Endothelial cell of umbilical vein (primary cell): ENCODE measurements at regions not wholly inside any gene's neighbourhood (a gene's known extent, or its start where the extent isn't known, plus 50 kb on each side); places are given as distances from the start of the nearest gene placed in this dataset.

Experiments
- BruUV-seq: library from RNA; stranded (reverse); fragments of 400-500 nt; replicated peaks from 2 replicates; lab custom pipeline; 2021; lab: Mats Ljungman, UMichigan
- CTCF ChIA-PET: fragments of 300-600, 350-600 bp; sonication (Branson Sonifier 250); formaldehyde crosslinking; loops from one replicate; lab custom pipeline; 2021; ENCODE audit warnings: antibody characterized with exemption, inconsistent platforms; lab: Charles Lee
- POLR2A ChIA-PET: fragments of 300-600, 350-600 bp; sonication (Branson Sonifier 250); formaldehyde crosslinking; loops from one replicate; lab custom pipeline; 2021; ENCODE audit warnings: antibody characterized with exemption, inconsistent platforms; lab: Charles Lee
- DNase-seq: peaks from one replicate; pipeline ENCODE4 v3.0.0-alpha.2; 2011; ENCODE audit warnings: low read depth, low spot score
- FAIRE-seq: peaks from 2 replicates; lab custom pipeline; 2011; peaks lifted over from hg19 to GRCh38; lab: Jason Lieb, UNC
- H2AFZ ChIP-seq: 2 replicates; pipeline ENCODE4 v1.6.0; 2012; ENCODE audit warnings: low read depth, low read length, control low read depth, inconsistent platforms
- H3K27ac ChIP-seq: 2 replicates; pipeline ENCODE4 v1.5.1; 2011; ENCODE audit warnings: low read depth, mild to moderate bottlenecking, control low read depth, low read length, moderate library complexity; ENCODE audit not compliant: insufficient read depth
- H3K27me3 ChIP-seq, 2 experiments: 2 replicates each; pipeline versions ENCODE4 v1.6.0 to v1.6.1; 2011; ENCODE audit warnings: low read length in 2 of 2, mixed read lengths in 1 of 2; ENCODE audit not compliant: control insufficient read depth in 2 of 2, insufficient read depth in 2 of 2
- H3K36me3 ChIP-seq, 2 experiments: 2 replicates in 1 of 2; 3 replicates in 1 of 2; pipeline ENCODE4 v1.5.1; 2011; ENCODE audit warnings: low read length in 2 of 2, mild to moderate bottlenecking in 1 of 2, moderate library complexity in 1 of 2; ENCODE audit not compliant: control insufficient read depth in 2 of 2, insufficient read depth in 2 of 2; ENCODE audit errors: extremely low read depth in 1 of 2
- H3K4me1 ChIP-seq: 3 replicates; pipeline ENCODE4 v1.5.1; 2011; ENCODE audit warnings: mild to moderate bottlenecking, low read length; ENCODE audit not compliant: control insufficient read depth, insufficient read depth; ENCODE audit errors: extremely low read depth
- H3K4me2 ChIP-seq: 2 replicates; pipeline ENCODE4 v1.6.1; 2011; ENCODE audit warnings: low read length, control low read depth, mixed read lengths; ENCODE audit not compliant: insufficient read depth
- H3K4me3 ChIP-seq, 3 experiments: fragments of 200-600 bp in 1 of 3; sonication (generic), shearing (Covaris generic) in 1 of 3; replicated peaks in 1 of 3; 2 replicates each; pipeline ENCODE4 v1.5.1; 2011 to 2016; ENCODE audit warnings: control low read depth in 3 of 3, low read length in 3 of 3, mild to moderate bottlenecking in 2 of 3, inconsistent platforms in 1 of 3, low read depth in 1 of 3, moderate library complexity in 1 of 3; ENCODE audit not compliant: insufficient read depth in 1 of 3
- H3K79me2 ChIP-seq: 2 replicates; pipeline ENCODE4 v1.6.0; 2012; ENCODE audit warnings: low read length, inconsistent platforms; ENCODE audit not compliant: control insufficient read depth, insufficient read depth
- H3K9ac ChIP-seq: replicated peaks from 2 replicates; pipeline ENCODE3; 2011; ENCODE audit warnings: low read length, control low read depth; ENCODE audit not compliant: insufficient read depth; ENCODE audit errors: extremely low read depth
- H3K9me1 ChIP-seq: replicated peaks from 3 replicates; pipeline ENCODE4 v1.6.0; 2011; ENCODE audit warnings: mild to moderate bottlenecking, low read length; ENCODE audit not compliant: control insufficient read depth, insufficient read depth; ENCODE audit errors: extremely low read depth
- H3K9me3 ChIP-seq: replicated peaks from 2 replicates; pipeline ENCODE4 v1.5.1; 2012; ENCODE audit warnings: low read length, inconsistent platforms; ENCODE audit not compliant: control insufficient read depth, insufficient read depth
- H4K20me1 ChIP-seq: replicated peaks from 2 replicates; pipeline ENCODE3; 2011; ENCODE audit warnings: mild to moderate bottlenecking, low read length; ENCODE audit not compliant: control insufficient read depth, insufficient read depth; ENCODE audit errors: extremely low read depth
- EZH2 ChIP-seq: IDR thresholded peaks from 2 replicates; pipeline ENCODE4 v1.6.1; 2012; ENCODE audit warnings: borderline replicate concordance, low read depth, mild to moderate bottlenecking, moderate library complexity, low read length, inconsistent platforms; ENCODE audit not compliant: severe bottlenecking
- FOS ChIP-seq: IDR thresholded peaks from 2 replicates; pipeline ENCODE4 v1.6.1; 2011; ENCODE audit warnings: mild to moderate bottlenecking, low read length, moderate library complexity, borderline replicate concordance; ENCODE audit not compliant: insufficient read depth
- GATA2 ChIP-seq: IDR thresholded peaks from 2 replicates; pipeline ENCODE4 v1.7.0; 2011; ENCODE audit warnings: low read depth, mild to moderate bottlenecking, moderate library complexity, mixed read lengths, low read length; ENCODE audit not compliant: insufficient read length, insufficient read depth
- JUN ChIP-seq: IDR thresholded peaks from 2 replicates; pipeline ENCODE4 v1.6.1; 2011; ENCODE audit warnings: borderline replicate concordance, low read depth; ENCODE audit not compliant: insufficient read length, insufficient read depth
- MAX ChIP-seq: IDR thresholded peaks from 2 replicates; pipeline ENCODE4 v1.6.1; 2011; ENCODE audit not compliant: insufficient read depth, insufficient read length
- MYC ChIP-seq: IDR thresholded peaks from one replicate; pipeline ENCODE4 v1.6.1; 2011; ENCODE audit warnings: mild to moderate bottlenecking, low read depth, low read length
- POLR2A ChIP-seq: IDR thresholded peaks from 2 replicates; pipeline ENCODE4 v1.6.1; 2012; ENCODE audit warnings: low read depth, mild to moderate bottlenecking, control low read depth, low read length
- POLR2AphosphoS5 ChIP-seq: IDR thresholded peaks from 2 replicates; pipeline ENCODE4 v1.6.1; 2012; ENCODE audit warnings: low read depth, mild to moderate bottlenecking, control low read depth, low read length, moderate library complexity; ENCODE audit not compliant: insufficient read depth
- dilution Hi-C: fragments of 300-500 bp; cut with MboI; formaldehyde crosslinking; loops from one replicate; pipeline ENCODE4 v1.15.0; 2019; ENCODE audit warnings: low sequenced_read_pairs; ENCODE audit not compliant: extremely low pct_ligation_motif_present
- intact Hi-C: fragments of 100-400 bp; cut with micrococcal nuclease; formaldehyde crosslinking; loops from one replicate; pipeline ENCODE4 v1.10.0; 2022
- TF ChIP-seq, protein P1 (sequence below), 2 donors: IDR thresholded peaks; 1 replicate in 1 of 2; 2 replicates in 1 of 2; pipeline ENCODE4 v1.5.1; 2011; ENCODE audit warnings: low read length in 2 of 2, mild to moderate bottlenecking in 2 of 2, moderate library complexity in 2 of 2, control low read depth in 1 of 2, inconsistent platforms in 1 of 2, low read depth in 1 of 2; ENCODE audit not compliant: insufficient read depth in 1 of 2; ENCODE audit errors: extremely low read depth in 1 of 2

DNA sequence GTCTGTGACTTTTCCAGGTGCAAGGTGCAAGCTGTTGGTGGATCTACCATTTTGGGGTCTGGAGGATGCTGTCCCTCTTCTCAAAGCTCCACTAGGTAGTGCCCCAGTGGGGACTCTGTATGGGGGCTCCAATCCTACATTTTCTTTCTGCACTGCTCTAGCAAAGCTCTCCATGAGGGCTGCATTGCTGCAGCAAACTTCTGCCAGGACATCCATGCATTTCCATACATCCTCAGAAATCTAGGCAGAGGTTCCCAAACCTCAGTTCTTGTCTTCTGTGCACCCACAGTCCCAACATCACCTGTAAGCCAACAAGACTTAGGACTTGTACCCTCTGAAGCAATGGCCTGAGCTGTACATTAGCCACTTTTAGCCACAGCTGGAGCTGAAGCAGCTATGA is 694.5 kb upstream of the BCHE start:
- CTCF ChIA-PET = no interaction called here
- H3K4me2 ChIP-seq = no peak overlapping the region
- no peaks in the 10 kb centered on the region for H4K20me1 ChIP-seq
- no peak overlapping the region for H3K9ac ChIP-seq
- FAIRE-seq (no peak), DNase-seq (no peak)
- H3K9me1 ChIP-seq = no peaks in the 10 kb centered on the region
- H2AFZ ChIP-seq = no peak overlapping the region
- dilution Hi-C loops = no loop called here
- H3K79me2 ChIP-seq = no peaks in the 10 kb centered on the region
- TF ChIP-seq EZH2 = no peak
- TF ChIP-seq JUN = no peak
- no peak for TF ChIP-seq FOS
- TF ChIP-seq MAX = no peak
- TF ChIP-seq POLR2AphosphoS5 = no peak
- TF ChIP-seq, protein P1, sequence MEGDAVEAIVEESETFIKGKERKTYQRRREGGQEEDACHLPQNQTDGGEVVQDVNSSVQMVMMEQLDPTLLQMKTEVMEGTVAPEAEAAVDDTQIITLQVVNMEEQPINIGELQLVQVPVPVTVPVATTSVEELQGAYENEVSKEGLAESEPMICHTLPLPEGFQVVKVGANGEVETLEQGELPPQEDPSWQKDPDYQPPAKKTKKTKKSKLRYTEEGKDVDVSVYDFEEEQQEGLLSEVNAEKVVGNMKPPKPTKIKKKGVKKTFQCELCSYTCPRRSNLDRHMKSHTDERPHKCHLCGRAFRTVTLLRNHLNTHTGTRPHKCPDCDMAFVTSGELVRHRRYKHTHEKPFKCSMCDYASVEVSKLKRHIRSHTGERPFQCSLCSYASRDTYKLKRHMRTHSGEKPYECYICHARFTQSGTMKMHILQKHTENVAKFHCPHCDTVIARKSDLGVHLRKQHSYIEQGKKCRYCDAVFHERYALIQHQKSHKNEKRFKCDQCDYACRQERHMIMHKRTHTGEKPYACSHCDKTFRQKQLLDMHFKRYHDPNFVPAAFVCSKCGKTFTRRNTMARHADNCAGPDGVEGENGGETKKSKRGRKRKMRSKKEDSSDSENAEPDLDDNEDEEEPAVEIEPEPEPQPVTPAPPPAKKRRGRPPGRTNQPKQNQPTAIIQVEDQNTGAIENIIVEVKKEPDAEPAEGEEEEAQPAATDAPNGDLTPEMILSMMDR (IDR thresholded peaks at IDR 0.05; ENCODE audit: extremely low read depth in 1 of 2, insufficient read depth in 1 of 2, low read depth in 1 of 2, low read length in 2 of 2) = no peak
- TF ChIP-seq MYC = no peak
- no peak for TF ChIP-seq GATA2
- TF ChIP-seq POLR2A = no peak
- no peak overlapping the region for H3K4me3 ChIP-seq
- H3K27me3 ChIP-seq = no peaks in the 10 kb centered on the region
- no peaks in the 10 kb centered on the region for H3K36me3 ChIP-seq
- H3K9me3 ChIP-seq = peaks cover 2% of the 10 kb centered on the region
- POLR2A ChIA-PET = no interaction called here
- H3K4me1 ChIP-seq = no peaks in the 10 kb centered on the region
- no peak overlapping the region for H3K27ac ChIP-seq
- BruUV-seq = no TSS peak
- intact Hi-C loops = no loop called here
